Tongue (tissue), 1 donor: ENCODE measurements at regions not wholly inside any gene's neighbourhood (a gene's known extent, or its start where the extent isn't known, plus 50 kb on each side); places are given as distances from the start of the nearest gene placed in this dataset.

Experiments used
- DNase-seq: peaks from one replicate; pipeline ENCODE4 v3.0.0-alpha.2; 2015

GRCh38 chr10:58932577-58933314 lies 243.7 kb upstream of the PHYHIPL start:
- no peak for DNase-seq

GRCh38 chr10:58936364-58936763 lies 240.1 kb upstream of the PHYHIPL start:
- no peak for DNase-seq

GRCh38 chr10:58937423-58937822 lies 239.0 kb upstream of the PHYHIPL start:
- no peak for DNase-seq

GRCh38 chr10:58942724-58943123 lies 233.7 kb upstream of the PHYHIPL start:
- no peak for DNase-seq

GRCh38 chr10:58943256-58943890 lies 233.1 kb upstream of the PHYHIPL start:
- DNase-seq, result no peak

- DNase-seq, result no peak
Measured at GRCh38 chr10:58943960-58944359, 232.5 kb upstream of the PHYHIPL start.

GRCh38 chr10:58948303-58948702 lies 228.1 kb upstream of the PHYHIPL start:
- no peak for DNase-seq

- no peak for DNase-seq
Measured at GRCh38 chr10:58950618-58951017, 225.8 kb upstream of the PHYHIPL start.

- no peak for DNase-seq
Measured at GRCh38 chr10:58951087-58951486, 225.4 kb upstream of the PHYHIPL start.

GRCh38 chr10:58951746-58952145 lies 224.7 kb upstream of the PHYHIPL start:
- peak; percentile 92 for DNase-seq

GRCh38 chr10:58952162-58952601 lies 224.3 kb upstream of the PHYHIPL start:
- DNase-seq, result peak; percentile 84

- DNase-seq, result peak; percentile 79
Measured at GRCh38 chr10:58952747-58953466, 223.5 kb upstream of the PHYHIPL start.

- no peak for DNase-seq
Measured at GRCh38 chr10:58954178-58954577, 222.3 kb upstream of the PHYHIPL start.

- DNase-seq, result no peak
Measured at GRCh38 chr10:58955615-58956014, 220.8 kb upstream of the PHYHIPL start.

- no peak for DNase-seq
Measured at GRCh38 chr10:58956926-58957325, 219.5 kb upstream of the PHYHIPL start.

GRCh38 chr10:58957517-58957916 lies 218.9 kb upstream of the PHYHIPL start:
- DNase-seq, result no peak

- DNase-seq, result no peak
Measured at GRCh38 chr10:58963101-58963534, 213.3 kb upstream of the PHYHIPL start.

GRCh38 chr10:58963723-58964124 lies 212.7 kb upstream of the PHYHIPL start:
- peak; percentile 82 for DNase-seq

- no peak for DNase-seq
Measured at GRCh38 chr10:58965855-58966254, 210.6 kb upstream of the PHYHIPL start.

GRCh38 chr10:58967551-58968388 lies 208.7 kb upstream of the PHYHIPL start:
- peak; percentile 14 for DNase-seq

GRCh38 chr10:58968389-58968755 lies 208.1 kb upstream of the PHYHIPL start:
- no peak for DNase-seq

- DNase-seq, result no peak
Measured at GRCh38 chr10:58969576-58969975, 206.9 kb upstream of the PHYHIPL start.
